IMR-90 (cell line): ENCODE measurements at regions not wholly inside any gene's neighbourhood (a gene's known extent, or its start where the extent isn't known, plus 50 kb on each side); places are given as distances from the start of the nearest gene placed in this dataset.

Experiments
- ATAC-seq: fragments of 200-7000 bp; cut with Tn5 transposase; 2 replicates; pipeline ENCODE4 v1.9.1; 2020; ENCODE audit warnings: low read depth, mild to moderate bottlenecking, moderate library complexity
- BruUV-seq: library from RNA; stranded (reverse); fragments of 400-500 nt; replicated peaks from 2 replicates; lab custom pipeline; 2021; lab: Mats Ljungman, UMichigan
- CTCF ChIA-PET: fragments of 300-600 bp; formaldehyde crosslinking; extraction: SDS; loops from one replicate; lab custom pipeline; 2021; ENCODE audit warnings: antibody characterized with exemption; lab: Yijun Ruan, JAX
- POLR2A ChIA-PET: fragments of 300-600 bp; sonication (Branson Sonifier 250); formaldehyde crosslinking; loops from one replicate; lab custom pipeline; 2022; ENCODE audit warnings: antibody characterized with exemption; ENCODE audit not compliant: unreplicated experiment; lab: Charles Lee
- DNase-seq: peaks from one replicate; pipeline ENCODE4 v3.0.0; 2013
- H2AFZ ChIP-seq: replicated peaks from 2 replicates; pipeline ENCODE3; 2013; ENCODE audit warnings: low read length, mild to moderate bottlenecking; ENCODE audit not compliant: poor library complexity
- H2AK5ac ChIP-seq: 2 replicates; pipeline ENCODE4 v1.6.1; 2013; ENCODE audit warnings: low read depth, low read length, inconsistent platforms
- H2AK9ac ChIP-seq: replicated peaks from 2 replicates; pipeline ENCODE3; 2013; ENCODE audit warnings: mild to moderate bottlenecking, low read depth, low read length, moderate library complexity; ENCODE audit not compliant: poor library complexity
- H2BK120ac ChIP-seq: 2 replicates; pipeline ENCODE4 v1.6.1; 2013; ENCODE audit warnings: low read depth, low read length, inconsistent platforms
- H2BK15ac ChIP-seq: 3 replicates; pipeline ENCODE4 v1.6.1; 2013; ENCODE audit warnings: low read depth, low read length, inconsistent platforms
- H2BK20ac ChIP-seq: 2 replicates; pipeline ENCODE4 v1.6.1; 2013; ENCODE audit warnings: low read depth, mild to moderate bottlenecking, inconsistent platforms, low read length, moderate library complexity
- H2BK5ac ChIP-seq: 2 replicates; pipeline ENCODE4 v1.6.1; 2013; ENCODE audit warnings: mild to moderate bottlenecking, low read depth, low read length, inconsistent platforms; ENCODE audit not compliant: poor library complexity, severe bottlenecking
- H3K14ac ChIP-seq: replicated peaks from 2 replicates; pipeline ENCODE4 v1.6.1; 2013; ENCODE audit warnings: low read depth, low read length, inconsistent platforms
- H3K18ac ChIP-seq: 2 replicates; pipeline ENCODE4 v1.6.1; 2013; ENCODE audit warnings: low read depth, low read length, control low read depth
- H3K23ac ChIP-seq: 2 replicates; pipeline ENCODE4 v1.6.1; 2013; ENCODE audit warnings: low read depth, low read length, inconsistent platforms
- H3K27ac ChIP-seq: 2 replicates; pipeline ENCODE4 v1.5.1; 2013; ENCODE audit warnings: mild to moderate bottlenecking, control low read depth, low read length; ENCODE audit not compliant: insufficient read depth
- H3K27me3 ChIP-seq: 2 replicates; pipeline ENCODE4 v1.6.1; 2013; ENCODE audit warnings: low read length; ENCODE audit not compliant: control insufficient read depth, insufficient read depth
- H3K36me3 ChIP-seq: 2 replicates; pipeline ENCODE4 v1.6.1; 2013; ENCODE audit warnings: low read length, mixed read lengths; ENCODE audit not compliant: control insufficient read depth, insufficient read depth
- H3K4ac ChIP-seq: 2 replicates; pipeline ENCODE4 v1.6.1; 2013; ENCODE audit warnings: low read depth, low read length, inconsistent platforms
- H3K4me1 ChIP-seq: 2 replicates; pipeline ENCODE4 v1.6.1; 2013; ENCODE audit warnings: low read length, mixed read lengths; ENCODE audit not compliant: control insufficient read depth, insufficient read depth
- H3K4me2 ChIP-seq: 2 replicates; pipeline ENCODE4 v1.6.1; 2013; ENCODE audit warnings: low read depth, mild to moderate bottlenecking, control low read depth, low read length, moderate library complexity
- H3K4me3 ChIP-seq: 2 replicates; pipeline ENCODE4 v1.5.1; 2013; ENCODE audit warnings: low read depth, mild to moderate bottlenecking, control low read depth, low read length, moderate library complexity; ENCODE audit not compliant: insufficient read depth
- H3K56ac ChIP-seq: 2 replicates; pipeline ENCODE4 v1.6.1; 2013; ENCODE audit warnings: low read length, inconsistent platforms; ENCODE audit not compliant: insufficient read depth; ENCODE audit errors: extremely low read depth
- H3K79me1 ChIP-seq, 2 experiments: 2 replicates each; pipeline ENCODE4 v1.6.1; 2013; ENCODE audit warnings: low read length in 2 of 2, inconsistent platforms in 1 of 2, low read depth in 1 of 2
- H3K9ac ChIP-seq: 2 replicates; pipeline ENCODE4 v1.6.1; 2013; ENCODE audit warnings: low read depth, low read length, control low read depth
- H3K9me1 ChIP-seq: 2 replicates; pipeline ENCODE4 v1.6.1; 2013; ENCODE audit warnings: low read length, inconsistent platforms; ENCODE audit not compliant: insufficient read depth
- H3K9me3 ChIP-seq: 2 replicates; pipeline ENCODE4 v1.6.1; 2013; ENCODE audit warnings: low read length; ENCODE audit not compliant: control insufficient read depth, insufficient read depth
- H4K20me1 ChIP-seq: 2 replicates; pipeline ENCODE4 v1.6.1; 2013; ENCODE audit warnings: low read length, inconsistent platforms; ENCODE audit not compliant: insufficient read depth
- H4K5ac ChIP-seq: 2 replicates; pipeline ENCODE4 v1.6.1; 2013; ENCODE audit warnings: mild to moderate bottlenecking, low read depth, low read length, control low read depth
- H4K8ac ChIP-seq, 2 experiments: 2 replicates each; pipeline ENCODE4 v1.6.1; 2013; ENCODE audit warnings: low read depth in 2 of 2, low read length in 2 of 2, control low read depth in 1 of 2, inconsistent platforms in 1 of 2
- H4K91ac ChIP-seq: 2 replicates; pipeline ENCODE4 v1.6.1; 2013; ENCODE audit warnings: low read depth, low read length, inconsistent platforms; ENCODE audit not compliant: insufficient read depth
- CEBPB ChIP-seq: IDR thresholded peaks from 2 replicates; pipeline ENCODE4 v1.6.1; 2012; ENCODE audit warnings: low read depth, low read length, improper control_type of control experiment
- CHD1 ChIP-seq: IDR thresholded peaks from 2 replicates; pipeline ENCODE4 v1.6.1; 2012; ENCODE audit warnings: low read depth, low read length, improper control_type of control experiment
- FOS ChIP-seq: fragments of 150-350 bp; IDR thresholded peaks from 2 replicates; pipeline ENCODE4 v1.6.1; 2016; ENCODE audit warnings: low read depth, low read length
- MAFK ChIP-seq: IDR thresholded peaks from 2 replicates; pipeline ENCODE4 v1.6.1; 2012; ENCODE audit warnings: low read depth, low read length, improper control_type of control experiment
- MAZ ChIP-seq: IDR thresholded peaks from 2 replicates; pipeline ENCODE4 v1.6.1; 2012; ENCODE audit warnings: low read depth, mild to moderate bottlenecking, low read length, improper control_type of control experiment, moderate library complexity, borderline replicate concordance
- MXI1 ChIP-seq: IDR thresholded peaks from 2 replicates; pipeline ENCODE4 v1.6.1; 2012; ENCODE audit warnings: low read depth, mild to moderate bottlenecking, low read length, moderate library complexity, borderline replicate concordance
- POLR2A ChIP-seq: IDR thresholded peaks from 2 replicates; pipeline ENCODE4 v1.6.1; 2012; ENCODE audit warnings: mild to moderate bottlenecking, low read depth, low read length
- SMC3 ChIP-seq: fragments of 150-350 bp; IDR thresholded peaks from 2 replicates; pipeline ENCODE4 v1.6.1; 2016; ENCODE audit warnings: low read depth, mild to moderate bottlenecking, antibody characterized with exemption, low read length, moderate library complexity
- USF2 ChIP-seq: fragments of 150-350 bp; IDR thresholded peaks from 2 replicates; pipeline ENCODE4 v1.6.1; 2017; ENCODE audit warnings: mild to moderate bottlenecking, antibody characterized with exemption, low read length, low read depth
- WGBS, 2 experiments: methylation state at CpG; one replicate each; pipeline versions ENCODE4 v1.1.5 to v1.1.7; 2013; ENCODE audit warnings: missing lambda C conversion rate in 2 of 2; ENCODE audit not compliant: insufficient read length in 1 of 2; ENCODE audit errors: extremely low coverage in 2 of 2; 5-methylcytosine and 5-hydroxymethylcytosine counted together
- dilution Hi-C: fragments of 300-500 bp; cut with HindIII; formaldehyde crosslinking; loops from one replicate; pipeline ENCODE4 v1.14.3; 2018; ENCODE audit warnings: low sequenced_read_pairs; ENCODE audit not compliant: unreplicated experiment
- in situ Hi-C: fragments of 300-500 bp; cut with MboI; formaldehyde crosslinking; loops from 3 replicates; pipeline ENCODE4 v1.14.3; 2019; ENCODE audit warnings: low sequenced_read_pairs, inconsistent platforms, mixed read lengths
- intact Hi-C: fragments of 100-400 bp; cut with micrococcal nuclease; formaldehyde crosslinking; loops from 2 replicates; pipeline ENCODE4 v1.10.0; 2022
- TF ChIP-seq, protein P1 (sequence below): conservative IDR thresholded peaks from 2 replicates; pipeline ENCODE4 v1.5.1; 2012; ENCODE audit warnings: mild to moderate bottlenecking, low read depth, low read length, improper control_type of control experiment

DNA sequence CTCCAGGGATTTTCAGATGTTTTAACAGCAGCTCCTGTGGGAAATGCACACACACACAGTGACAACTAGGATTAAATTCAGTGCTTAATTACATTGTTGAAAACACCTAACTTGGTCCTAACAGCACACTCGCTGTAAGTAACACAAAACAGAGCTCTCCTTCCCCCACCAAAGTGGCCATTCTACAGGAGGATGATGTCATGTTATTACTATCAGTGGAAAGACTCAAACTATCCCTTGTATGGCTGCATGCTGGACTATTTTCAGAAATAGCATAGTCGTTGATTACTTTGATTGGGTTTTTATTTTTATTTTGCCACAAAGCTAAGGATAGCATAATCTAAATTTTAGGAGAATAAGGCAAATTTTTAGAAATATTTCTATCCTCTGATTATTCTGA, 406.3 kb downstream of the SPRY1 start:
- CTCF ChIA-PET, result no interaction called here

More for the DNA sequence above, 406.3 kb downstream of the SPRY1 start:
- ATAC-seq (peak; percentile 60), DNase-seq (no peak)
- no peak overlapping the region for H2AFZ ChIP-seq
- H4K20me1 ChIP-seq, result no peaks in the 10 kb centered on the region
- H3K4ac ChIP-seq, result no peak overlapping the region
- H4K91ac ChIP-seq, result no peak overlapping the region
- no peaks in the 10 kb centered on the region for H3K4me1 ChIP-seq
- TF ChIP-seq CEBPB (no peak), MAFK (no peak), MXI1 (no peak), MAZ (no peak), SMC3 (no peak), POLR2A (no peak), USF2 (no peak), CHD1 (no peak), FOS (no peak)
- TF ChIP-seq, protein P1, sequence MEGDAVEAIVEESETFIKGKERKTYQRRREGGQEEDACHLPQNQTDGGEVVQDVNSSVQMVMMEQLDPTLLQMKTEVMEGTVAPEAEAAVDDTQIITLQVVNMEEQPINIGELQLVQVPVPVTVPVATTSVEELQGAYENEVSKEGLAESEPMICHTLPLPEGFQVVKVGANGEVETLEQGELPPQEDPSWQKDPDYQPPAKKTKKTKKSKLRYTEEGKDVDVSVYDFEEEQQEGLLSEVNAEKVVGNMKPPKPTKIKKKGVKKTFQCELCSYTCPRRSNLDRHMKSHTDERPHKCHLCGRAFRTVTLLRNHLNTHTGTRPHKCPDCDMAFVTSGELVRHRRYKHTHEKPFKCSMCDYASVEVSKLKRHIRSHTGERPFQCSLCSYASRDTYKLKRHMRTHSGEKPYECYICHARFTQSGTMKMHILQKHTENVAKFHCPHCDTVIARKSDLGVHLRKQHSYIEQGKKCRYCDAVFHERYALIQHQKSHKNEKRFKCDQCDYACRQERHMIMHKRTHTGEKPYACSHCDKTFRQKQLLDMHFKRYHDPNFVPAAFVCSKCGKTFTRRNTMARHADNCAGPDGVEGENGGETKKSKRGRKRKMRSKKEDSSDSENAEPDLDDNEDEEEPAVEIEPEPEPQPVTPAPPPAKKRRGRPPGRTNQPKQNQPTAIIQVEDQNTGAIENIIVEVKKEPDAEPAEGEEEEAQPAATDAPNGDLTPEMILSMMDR, result no peak
- H2AK5ac ChIP-seq, result no peak overlapping the region
- no peaks in the 10 kb centered on the region for H3K9me1 ChIP-seq
- no peak overlapping the region for H3K56ac ChIP-seq
- no peaks in the 10 kb centered on the region for H3K36me3 ChIP-seq
- no peak overlapping the region for H3K4me3 ChIP-seq
- H2AK9ac ChIP-seq, result no peak overlapping the region
- no peak overlapping the region for H3K18ac ChIP-seq
- no CpG with 5 or more reads among the region's 2 CpGs for WGBS, 2 experiments
- H3K9ac ChIP-seq, result no peak overlapping the region
- no peak overlapping the region for H2BK5ac ChIP-seq
- no peak overlapping the region for H4K8ac ChIP-seq
- no peak overlapping the region for H3K14ac ChIP-seq
- no peaks in the 10 kb centered on the region for H3K27me3 ChIP-seq
- POLR2A ChIA-PET, result no interaction called here
- H3K23ac ChIP-seq, result no peak overlapping the region
- no peak overlapping the region for H4K5ac ChIP-seq
- dilution Hi-C loops, result no loop called here
- no TSS peak for BruUV-seq
- no peak overlapping the region for H2BK120ac ChIP-seq
- no peak overlapping the region for H3K4me2 ChIP-seq
- H3K9me3 ChIP-seq, result no peaks in the 10 kb centered on the region
- no peak overlapping the region for H2BK15ac ChIP-seq
- in situ Hi-C loops, result no loop called here
- no peak overlapping the region for H3K27ac ChIP-seq
- intact Hi-C loops, result no loop called here
- H3K79me1 ChIP-seq, result no peaks in the 10 kb centered on the region
- no peak overlapping the region; the same call in 1 of the 2 replicates for H2BK20ac ChIP-seq
